Smooth muscle cell of the brain vasculature (primary cell): ENCODE measurements at regions not wholly inside any gene's neighbourhood (a gene's known extent, or its start where the extent isn't known, plus 50 kb on each side); places are given as distances from the start of the nearest gene placed in this dataset.
"Not testable (repeated sequence)": the region's sequence is repeated elsewhere in the genome, so short reads cannot be mapped to it uniquely, and the experiment has no call there.

Source experiments
- DNase-seq: peaks from one replicate; pipeline ENCODE4 v3.0.0-alpha.2; 2012; ENCODE audit warnings: low read depth, low spot score

- no peak for DNase-seq
These were observed 273.1 kb upstream of the SLC14A2 start for GRCh38 chr18:45342166-45342565.

DNA sequence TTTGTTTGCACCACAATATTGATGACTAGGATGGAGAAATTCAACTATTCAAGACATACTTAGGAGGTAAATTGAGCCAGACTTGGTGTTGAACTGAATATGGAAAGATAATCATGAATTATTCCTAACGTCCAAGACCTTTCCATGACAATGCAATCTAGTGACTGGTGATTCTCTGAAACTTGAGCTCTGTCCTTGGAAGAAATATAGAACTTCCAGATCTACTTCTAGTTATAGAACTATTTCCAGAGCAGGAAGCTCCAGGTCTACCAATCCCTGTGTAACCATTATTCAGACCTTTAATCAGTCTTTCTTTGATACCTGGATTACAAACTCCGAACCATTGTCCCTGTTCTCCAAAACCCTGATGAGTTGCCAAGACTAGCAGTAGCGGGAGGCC is 272.6 kb upstream of the SLC14A2 start:
- DNase-seq: no peak

- no peak for DNase-seq
These were observed 271.9 kb upstream of the SLC14A2 start for GRCh38 chr18:45343365-45343764.

DNA sequence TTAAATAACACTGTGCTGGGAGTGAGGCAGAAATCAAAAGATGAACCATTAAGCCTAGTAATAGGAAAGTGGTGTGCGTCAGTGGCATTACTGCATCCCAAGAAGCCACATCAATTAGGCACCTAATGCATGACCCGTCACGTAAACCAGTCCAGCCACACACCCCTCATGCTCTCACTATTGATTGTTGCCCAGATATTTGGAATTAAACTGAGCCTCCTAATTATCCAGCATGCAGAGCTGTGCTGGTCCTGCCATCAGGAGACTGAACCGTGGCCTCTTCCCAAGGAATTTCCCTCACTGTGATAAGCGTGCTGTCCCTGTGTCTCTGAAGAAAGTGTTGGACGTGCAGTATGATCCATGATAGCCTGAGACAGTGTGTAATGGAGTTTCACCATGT is 270.6 kb upstream of the SLC14A2 start:
- DNase-seq: not testable (repeated sequence)

DNA sequence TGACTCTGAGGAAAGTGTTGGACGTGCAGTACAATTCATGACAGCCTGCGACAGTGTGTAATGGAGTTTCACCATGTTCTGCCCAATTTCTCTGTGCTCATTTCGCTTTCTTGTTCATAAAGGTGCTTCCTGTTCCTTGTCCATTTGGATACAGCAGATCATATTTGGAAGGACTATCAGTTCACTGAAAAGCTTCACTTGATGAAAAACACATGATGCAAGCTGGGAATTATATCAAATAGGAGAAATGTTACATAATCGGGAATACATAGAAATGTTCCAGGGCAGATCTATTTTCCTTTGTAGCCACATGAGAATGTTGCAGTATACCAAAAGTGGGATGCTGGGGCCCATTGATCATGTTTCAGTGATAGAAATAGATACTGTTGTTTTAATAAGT is 266.3 kb upstream of the SLC14A2 start:
- DNase-seq: no peak

GRCh38 chr18:45349467-45349866 is 265.8 kb upstream of the SLC14A2 start:
- DNase-seq: no peak

GRCh38 chr18:45350404-45351156 is 264.7 kb upstream of the SLC14A2 start:
- no peak for DNase-seq

DNA sequence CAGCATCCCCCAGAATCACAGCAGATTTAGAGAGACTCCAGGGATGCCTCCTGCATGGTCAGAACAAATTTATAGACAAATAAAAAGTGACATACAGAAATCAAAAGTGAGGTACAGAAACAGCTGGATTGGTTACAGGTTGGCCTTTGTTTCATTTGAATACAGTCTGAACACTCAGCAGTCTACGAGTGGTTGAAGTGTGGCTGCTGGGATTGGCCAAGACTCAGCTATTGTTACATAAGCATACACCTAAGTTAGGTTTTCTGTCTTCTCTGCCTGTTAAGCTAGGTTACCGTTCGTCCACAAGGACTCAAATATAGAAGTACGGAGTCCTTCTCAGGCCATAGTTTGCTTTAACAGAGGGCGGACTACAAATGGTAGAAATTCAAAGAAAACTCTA is 262.4 kb upstream of the SLC14A2 start:
- DNase-seq: no peak

GRCh38 chr18:45353530-45353929 is 261.7 kb upstream of the SLC14A2 start:
- DNase-seq: no peak

GRCh38 chr18:45355944-45356520 is 259.2 kb upstream of the SLC14A2 start:
- no peak for DNase-seq

- DNase-seq: no peak
These were observed 257.4 kb upstream of the SLC14A2 start for GRCh38 chr18:45357686-45358470.

DNA sequence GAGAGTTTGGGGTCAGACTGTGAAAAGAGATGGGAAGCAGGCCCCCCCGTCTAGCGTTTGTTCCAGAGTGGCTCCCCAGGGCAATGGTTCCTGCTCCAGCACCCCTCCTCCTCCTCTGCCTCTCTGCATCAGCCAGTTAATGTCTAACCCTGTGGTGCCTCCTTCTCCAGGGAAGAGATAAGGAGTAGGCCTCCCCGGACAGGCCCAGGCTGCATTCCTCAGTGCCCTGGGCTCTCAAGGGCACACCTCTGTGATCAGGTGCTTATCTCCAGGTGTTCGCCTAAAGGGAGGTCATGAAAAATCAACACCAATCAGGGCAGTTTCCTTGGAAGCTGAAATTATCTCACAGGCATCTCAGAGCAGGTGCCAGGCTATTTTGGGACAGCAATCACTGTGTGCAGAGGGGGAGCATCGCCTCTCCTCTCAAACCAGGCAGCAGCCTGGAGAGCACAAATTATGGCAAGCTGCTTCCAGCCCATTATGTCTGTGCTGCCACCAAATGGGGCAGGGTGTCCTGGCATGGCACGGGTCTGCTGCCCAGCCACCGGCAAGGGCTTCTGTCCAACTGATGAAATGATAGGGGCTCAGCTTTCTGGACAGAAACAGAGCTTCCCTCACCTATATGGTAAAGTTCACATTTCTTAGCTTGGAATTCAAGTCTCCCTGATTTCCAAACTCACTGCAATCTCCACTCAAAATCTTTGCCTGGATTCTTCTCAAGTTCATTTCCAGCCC is 255.8 kb upstream of the SLC14A2 start:
- DNase-seq: no peak

- DNase-seq: no peak
These were observed 254.0 kb upstream of the SLC14A2 start for GRCh38 chr18:45361125-45361851.

GRCh38 chr18:45363196-45363595 is 252.1 kb upstream of the SLC14A2 start:
- DNase-seq: no peak

- DNase-seq: no peak
These were observed 249.4 kb upstream of the SLC14A2 start for GRCh38 chr18:45365835-45366234.

DNA sequence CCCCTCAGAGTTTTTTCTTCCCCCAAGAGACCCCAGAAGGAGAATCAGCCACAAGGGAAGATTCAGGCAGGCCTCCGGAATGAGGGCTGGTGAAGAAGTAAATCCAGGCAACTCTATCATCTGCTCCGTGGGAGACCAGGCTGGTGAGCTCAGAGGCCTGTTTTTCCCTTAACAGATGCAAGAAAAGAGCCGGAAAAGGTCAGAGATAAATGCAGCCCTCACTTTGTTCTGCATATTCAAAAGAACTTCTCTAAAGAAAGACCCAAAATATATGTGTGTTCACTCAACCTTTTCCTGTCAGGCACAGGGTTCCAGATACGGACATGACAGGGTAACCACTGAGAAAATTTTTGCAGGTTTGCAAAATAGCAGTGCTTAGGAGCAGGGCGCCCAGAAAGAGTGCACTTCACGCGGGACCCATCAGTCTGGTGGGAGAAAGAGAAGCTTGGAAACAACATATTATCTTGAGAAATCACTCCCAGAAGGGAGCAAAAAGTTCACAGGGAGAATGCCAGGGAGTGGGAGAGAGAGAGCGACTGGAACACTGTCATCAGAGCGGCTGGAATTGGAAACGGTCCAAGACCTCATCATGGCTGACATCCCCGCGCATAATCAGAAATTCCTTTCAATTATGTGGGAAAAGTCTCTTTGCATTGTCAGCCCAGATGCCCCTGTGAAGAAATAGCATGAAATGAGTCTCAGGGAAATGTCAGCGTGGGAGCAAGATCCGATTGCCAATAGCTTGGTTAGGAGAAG is 244.8 kb upstream of the SLC14A2 start:
- no peak for DNase-seq

DNA sequence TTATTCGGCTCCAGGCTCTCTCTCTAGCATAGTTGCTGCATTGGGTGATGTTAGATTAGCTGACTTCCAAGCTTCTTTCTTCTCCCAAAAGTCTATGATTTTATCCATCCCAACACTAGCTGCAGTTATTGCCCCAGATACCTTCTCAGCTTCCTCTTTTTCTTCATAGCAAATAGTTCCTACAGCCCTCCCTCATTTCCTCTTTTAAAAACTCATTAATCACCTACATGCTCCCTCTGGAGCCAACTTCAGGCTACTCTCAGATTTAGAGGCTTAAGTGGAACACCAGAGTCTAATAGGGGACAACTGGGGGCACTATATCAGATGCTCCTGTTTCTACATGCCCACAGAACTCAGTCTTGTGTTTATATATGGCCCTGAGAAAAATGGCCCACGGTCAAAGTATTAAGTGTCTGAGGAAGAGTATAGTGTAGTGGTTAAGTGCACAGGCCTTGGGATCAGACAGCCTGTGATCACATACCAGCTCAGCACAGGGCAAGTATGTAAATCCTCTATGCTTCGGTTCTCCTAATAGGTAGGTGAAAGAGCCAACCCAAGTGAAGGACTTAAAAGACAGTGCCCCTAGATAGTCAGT is 241.9 kb upstream of the SLC14A2 start:
- no peak for DNase-seq

- DNase-seq: no peak
These were observed 241.0 kb upstream of the SLC14A2 start for GRCh38 chr18:45374236-45374635.

DNA sequence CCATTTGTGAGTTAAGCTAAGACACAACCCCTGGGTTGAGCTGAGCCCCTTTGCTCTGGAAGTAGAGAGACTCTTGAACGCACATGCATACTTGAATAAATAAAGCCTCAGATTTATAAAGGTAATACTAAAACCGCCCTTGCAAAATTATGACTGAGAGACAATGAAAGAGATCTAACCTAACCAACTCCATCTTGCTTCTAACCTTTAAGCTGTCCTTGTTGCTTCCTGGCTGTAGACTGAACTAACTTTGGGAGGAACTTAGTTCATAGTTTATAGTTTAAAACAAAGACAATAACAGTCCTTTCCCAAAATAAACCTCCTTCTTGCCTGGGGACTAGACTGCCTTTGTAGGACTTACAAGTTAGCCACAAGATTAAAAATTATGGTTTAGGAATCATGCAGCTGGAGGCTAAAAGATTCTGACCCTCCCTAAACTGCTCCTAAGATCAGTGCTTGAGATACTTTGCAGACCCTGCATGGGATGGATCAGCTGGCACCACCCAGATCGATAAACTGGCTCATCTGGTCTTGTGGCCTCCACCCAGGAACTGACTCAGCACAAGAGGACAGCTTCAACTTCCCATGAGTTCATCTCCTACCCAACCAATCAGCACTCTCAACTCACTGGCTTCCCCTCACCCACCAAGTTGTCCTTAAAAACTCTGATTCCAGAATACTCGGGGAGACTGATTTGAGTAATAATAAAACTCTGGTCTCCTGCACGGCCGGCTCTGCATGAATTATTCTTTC is 240.2 kb upstream of the SLC14A2 start:
- no peak for DNase-seq

- DNase-seq: no peak
These were observed 239.1 kb upstream of the SLC14A2 start for GRCh38 chr18:45376193-45376592.
